ENCODE measurements at regions not wholly inside any gene's neighbourhood (a gene's known extent, or its start where the extent isn't known, plus 50 kb on each side); places are given as distances from the start of the nearest gene placed in this dataset.
"Not testable (repeated sequence)": the region's sequence is repeated elsewhere in the genome, so short reads cannot be mapped to it uniquely, and the experiment has no call there.

- not testable (repeated sequence) for FAIRE-seq
Observed at GRCh38 chr5:145652700-145653099, 182.4 kb downstream of the PRELID2 start.

GRCh38 chr5:145647137-145647536 lies 188.0 kb downstream of the PRELID2 start:
- not testable (repeated sequence) for FAIRE-seq

- not testable (repeated sequence) for FAIRE-seq
Observed at GRCh38 chr5:145643214-145643613, 191.9 kb downstream of the PRELID2 start.

- FAIRE-seq = no peak
Observed at GRCh38 chr5:145637396-145637795, 197.7 kb downstream of the PRELID2 start.

GRCh38 chr5:145636371-145636770 lies 198.8 kb downstream of the PRELID2 start:
- FAIRE-seq = no peak

GRCh38 chr5:145633474-145633873 lies 201.7 kb downstream of the PRELID2 start:
- no peak for FAIRE-seq

- no peak for FAIRE-seq
Observed at GRCh38 chr5:145632701-145633100, 202.4 kb downstream of the PRELID2 start.

GRCh38 chr5:145629047-145629446 lies 206.1 kb downstream of the PRELID2 start:
- no peak for FAIRE-seq

- no peak for FAIRE-seq
Observed at GRCh38 chr5:145628525-145628924, 206.6 kb downstream of the PRELID2 start.

- FAIRE-seq = no peak
Observed at GRCh38 chr5:145619806-145620310, 215.3 kb downstream of the PRELID2 start.

- not testable (repeated sequence) for FAIRE-seq
Observed at GRCh38 chr5:145616739-145617138, 218.4 kb downstream of the PRELID2 start.

GRCh38 chr5:145598983-145599382 lies 236.2 kb downstream of the PRELID2 start:
- FAIRE-seq = no peak

- no peak for FAIRE-seq
Observed at GRCh38 chr5:145598184-145598583, 237.0 kb downstream of the PRELID2 start.

- no peak for FAIRE-seq
Observed at GRCh38 chr5:145591578-145591977, 243.6 kb downstream of the PRELID2 start.

- FAIRE-seq = no peak
Observed at GRCh38 chr5:145589063-145589462, 246.1 kb downstream of the PRELID2 start.

- no peak for FAIRE-seq
Observed at GRCh38 chr5:145588558-145588957, 246.6 kb downstream of the PRELID2 start.

- FAIRE-seq = no peak
Observed at GRCh38 chr5:145588113-145588512, 247.0 kb downstream of the PRELID2 start.

GRCh38 chr5:145587710-145588109 lies 247.4 kb downstream of the PRELID2 start:
- FAIRE-seq = no peak

- no peak for FAIRE-seq
Observed at GRCh38 chr5:145587308-145587672, 247.9 kb downstream of the PRELID2 start.

- no peak for FAIRE-seq
Observed at GRCh38 chr5:145586661-145587307, 248.4 kb downstream of the PRELID2 start.

- no peak for FAIRE-seq
Observed at GRCh38 chr5:145585443-145586148, 249.5 kb downstream of the PRELID2 start.

GRCh38 chr5:145579301-145579700 lies 255.8 kb downstream of the PRELID2 start:
- FAIRE-seq = no peak

- no peak for FAIRE-seq
Observed at GRCh38 chr5:145574889-145575573, 260.1 kb downstream of the PRELID2 start.

GRCh38 chr5:145568581-145568980 lies 266.6 kb downstream of the PRELID2 start:
- FAIRE-seq = no peak

Data from TTC549 (cell line).